ENCODE measurements at regions not wholly inside any gene's neighbourhood (a gene's known extent, or its start where the extent isn't known, plus 50 kb on each side); places are given as distances from the start of the nearest gene placed in this dataset.

GRCh38 chr11:113546757-113547507 lies 71.7 kb upstream of the DRD2 start:
- no peaks in the 10 kb centered on the region for H3K27me3 ChIP-seq (ENCODE audit: insufficient read depth, low read length)
- no peak for TF ChIP-seq CTCF (IDR thresholded peaks at IDR 0.05; ENCODE audit: insufficient read depth, low read depth, low read length)
- no peak for TF ChIP-seq EZH2 (IDR thresholded peaks at IDR 0.05; ENCODE audit: insufficient read depth, low read length)
- Mint-ChIP-seq H3K4me1 (ENCODE audit: low read depth, unreplicated experiment) (peaks cover 26% of the 10 kb centered on the region), H3K27ac (ENCODE audit: unreplicated experiment) (no peak overlapping the region), H3K27me3 (ENCODE audit: low read depth, unreplicated experiment) (peaks cover 8% of the 10 kb centered on the region), H3K4me3 (ENCODE audit: unreplicated experiment) (no peak overlapping the region), H3K36me3 (ENCODE audit: low read depth, unreplicated experiment) (no peaks in the 10 kb centered on the region), H3K9me3 (ENCODE audit: unreplicated experiment) (no peaks in the 10 kb centered on the region)
- no peaks in the 10 kb centered on the region for H4K20me1 ChIP-seq (ENCODE audit: insufficient read depth, low read length)
- H3K27ac ChIP-seq (ENCODE audit: low read depth, low read length) = peak overlapping the region; percentile 32
- H3K4me3 ChIP-seq (ENCODE audit: insufficient read depth, low read depth, low read length) = no peak overlapping the region
- H3K9me3 ChIP-seq (ENCODE audit: insufficient read depth, low read depth, low read length) = no peaks in the 10 kb centered on the region
- H3K4me2 ChIP-seq (ENCODE audit: low read length) = peak overlapping the region; percentile 50
- peak overlapping the region; percentile 6 for H3K9ac ChIP-seq (ENCODE audit: low read length)
- peaks cover 20% of the 10 kb centered on the region for H3K4me1 ChIP-seq (ENCODE audit: insufficient read depth, low read length)
- no peaks in the 10 kb centered on the region for H3K79me2 ChIP-seq (ENCODE audit: insufficient read depth, low read length)
- FAIRE-seq (peak; percentile 99), DNase-seq (ENCODE audit: low read depth) (peak; percentile 96)
- H3K36me3 ChIP-seq (ENCODE audit: insufficient read depth, low read length) = no peaks in the 10 kb centered on the region
- no peak overlapping the region for H2AFZ ChIP-seq (ENCODE audit: low read depth, low read length)

- Histone ChIP-seq H3K9me3 (ENCODE audit: insufficient read depth, low read depth, low read length) (no peaks in the 10 kb centered on the region), H3K79me2 (ENCODE audit: insufficient read depth, low read length) (no peaks in the 10 kb centered on the region), H3K27ac (ENCODE audit: low read depth, low read length) (no peak overlapping the region), H3K4me3 (ENCODE audit: insufficient read depth, low read depth, low read length) (no peak overlapping the region), H2AFZ (ENCODE audit: low read depth, low read length) (no peak overlapping the region), H3K36me3 (ENCODE audit: insufficient read depth, low read length) (no peaks in the 10 kb centered on the region), H3K4me1 (ENCODE audit: insufficient read depth, low read length) (peaks cover 10% of the 10 kb centered on the region), H3K9ac (ENCODE audit: low read length) (no peak overlapping the region), H3K27me3 (ENCODE audit: insufficient read depth, low read length) (peaks cover 9% of the 10 kb centered on the region), H4K20me1 (ENCODE audit: insufficient read depth, low read length) (no peaks in the 10 kb centered on the region), H3K4me2 (ENCODE audit: low read length) (no peak overlapping the region)
- no peak overlapping the region for H3K27ac Mint-ChIP-seq (ENCODE audit: unreplicated experiment)
- H3K4me3 Mint-ChIP-seq (ENCODE audit: unreplicated experiment) = no peak overlapping the region
- H3K9me3 Mint-ChIP-seq (ENCODE audit: unreplicated experiment) = no peaks in the 10 kb centered on the region
- H3K4me1 Mint-ChIP-seq (ENCODE audit: low read depth, unreplicated experiment) = peaks cover 8% of the 10 kb centered on the region
- DNase-seq (ENCODE audit: low read depth) = no peak
- H3K27me3 Mint-ChIP-seq (ENCODE audit: low read depth, unreplicated experiment) = peaks cover 30% of the 10 kb centered on the region
- TF ChIP-seq CTCF (IDR thresholded peaks at IDR 0.05; ENCODE audit: insufficient read depth, low read depth, low read length) (no peak), EZH2 (IDR thresholded peaks at IDR 0.05; ENCODE audit: insufficient read depth, low read length) (no peak)
- FAIRE-seq = no peak
- no peaks in the 10 kb centered on the region for H3K36me3 Mint-ChIP-seq (ENCODE audit: low read depth, unreplicated experiment)
Observed at GRCh38 chr11:113542420-113542819, 67.2 kb upstream of the DRD2 start.

Measured in astrocyte (in vitro differentiated cells and primary cell).